ENCODE measurements at regions not wholly inside any gene's neighbourhood (a gene's known extent, or its start where the extent isn't known, plus 50 kb on each side); places are given as distances from the start of the nearest gene placed in this dataset.

- no peaks in the 10 kb centered on the region for H3K36me3 ChIP-seq (ENCODE audit: insufficient read depth, low read length)
- no peaks in the 10 kb centered on the region for H3K9me3 ChIP-seq (ENCODE audit: control insufficient read depth, insufficient read depth, low read length)
- no peaks in the 10 kb centered on the region for H3K4me1 ChIP-seq (ENCODE audit: insufficient read depth, low read length)
- H3K9ac ChIP-seq (ENCODE audit: low read depth, low read length), result no peak overlapping the region
Measured at GRCh38 chr6:167769408-167770190, 57.1 kb upstream of the AFDN start.

DNA sequence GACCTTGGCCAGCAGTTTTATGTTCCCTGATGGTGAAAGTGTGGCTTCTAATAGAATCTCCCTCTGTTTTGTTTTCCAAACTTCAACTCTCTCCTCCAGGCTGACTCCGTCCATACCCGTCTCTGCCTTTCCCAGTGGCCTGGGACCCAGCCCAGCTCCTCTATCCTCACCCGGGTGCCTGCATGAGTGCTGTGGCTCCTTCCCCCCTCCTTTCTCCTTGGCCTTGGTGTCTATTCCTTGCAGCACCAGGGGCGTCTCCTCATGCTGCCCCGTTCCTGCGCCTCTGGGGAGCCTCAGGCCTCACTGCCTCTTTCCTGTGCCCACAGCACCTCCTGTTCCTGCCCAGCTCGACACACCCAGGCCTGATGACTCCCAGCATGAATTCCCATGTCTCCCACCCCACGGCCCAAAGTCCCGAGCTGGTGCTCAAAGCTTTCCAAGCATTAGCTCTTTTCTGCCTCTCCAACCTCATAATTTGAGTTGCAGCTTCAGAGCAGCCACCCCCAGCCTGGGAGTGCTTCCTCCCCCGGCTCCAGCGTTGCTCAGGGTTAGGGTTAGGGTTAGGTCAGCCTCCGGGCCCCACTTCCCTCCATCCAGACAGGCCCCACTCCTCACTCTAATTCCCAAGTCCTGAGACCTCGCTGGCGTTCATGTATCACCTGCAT lies 56.3 kb upstream of the AFDN start:
- H3K36me3 ChIP-seq (ENCODE audit: insufficient read depth, low read length), result no peaks in the 10 kb centered on the region
- H3K4me1 ChIP-seq (ENCODE audit: insufficient read depth, low read length), result no peaks in the 10 kb centered on the region
- no peak overlapping the region for H3K9ac ChIP-seq (ENCODE audit: low read depth, low read length)
- no peaks in the 10 kb centered on the region for H3K9me3 ChIP-seq (ENCODE audit: control insufficient read depth, insufficient read depth, low read length)

DNA sequence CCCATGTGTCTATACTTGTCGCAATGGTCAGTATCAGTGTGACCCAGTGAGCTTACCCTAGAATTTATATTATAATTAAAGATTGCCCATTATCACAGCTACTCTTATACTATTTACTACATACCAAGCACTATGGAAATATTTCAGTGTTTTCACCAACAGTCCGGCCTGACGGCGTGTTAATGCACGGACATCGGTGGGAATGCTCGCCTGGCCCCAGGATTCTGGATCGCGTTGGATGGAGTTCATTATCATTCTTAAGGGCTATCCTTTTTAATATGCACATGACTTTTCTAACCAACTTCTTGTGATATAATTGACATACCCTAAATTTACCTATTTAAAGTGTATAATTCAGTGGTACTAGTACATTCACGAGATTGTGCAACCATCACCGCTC lies 51.8 kb upstream of the AFDN start:
- Histone ChIP-seq H3K9me3 (ENCODE audit: control insufficient read depth, insufficient read depth, low read length) (no peaks in the 10 kb centered on the region), H3K4me1 (ENCODE audit: insufficient read depth, low read length) (no peaks in the 10 kb centered on the region), H3K9ac (ENCODE audit: low read depth, low read length) (no peak overlapping the region), H3K36me3 (ENCODE audit: insufficient read depth, low read length) (no peaks in the 10 kb centered on the region)

DNA sequence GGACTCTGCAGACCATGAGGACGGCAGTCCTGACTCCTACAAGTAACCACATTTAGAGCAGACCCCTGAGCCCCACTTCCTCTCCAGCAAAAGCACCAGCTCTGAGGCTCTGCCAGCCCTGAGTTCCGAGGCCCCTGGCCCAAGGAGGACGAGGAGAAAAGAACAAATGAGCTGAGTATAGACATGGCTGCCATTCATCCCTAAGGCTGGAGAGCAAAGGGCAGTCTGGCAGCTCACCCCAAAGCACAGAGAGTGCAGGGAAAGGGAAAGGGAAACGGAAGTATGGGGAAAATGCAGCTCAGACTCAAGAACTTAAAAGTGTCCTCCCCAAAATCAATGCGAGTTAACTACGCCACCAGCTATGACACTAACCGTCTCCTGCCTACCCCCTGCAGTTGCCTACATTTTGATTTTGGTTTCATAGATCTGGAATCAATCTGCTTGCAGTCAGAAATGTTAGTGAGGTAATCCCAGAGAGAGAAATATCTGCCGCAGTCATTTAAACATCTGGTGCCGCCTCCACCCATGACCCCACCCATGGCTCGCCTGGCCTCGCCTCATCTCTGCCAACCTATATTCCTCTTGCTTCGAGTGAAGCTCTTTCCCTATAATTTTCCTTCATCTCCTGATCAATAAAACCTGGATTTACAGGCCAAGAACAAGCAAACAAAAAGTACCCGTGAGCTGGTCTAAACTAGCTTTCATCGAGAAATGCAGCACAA lies 49.6 kb upstream of the AFDN start:
- H3K9ac ChIP-seq (ENCODE audit: low read depth, low read length), result no peak overlapping the region
- H3K4me1 ChIP-seq (ENCODE audit: insufficient read depth, low read length), result peaks cover 6% of the 10 kb centered on the region; the same call in 1 of the 2 replicates
- H3K36me3 ChIP-seq (ENCODE audit: insufficient read depth, low read length), result no peaks in the 10 kb centered on the region
- H3K9me3 ChIP-seq (ENCODE audit: control insufficient read depth, insufficient read depth, low read length), result no peaks in the 10 kb centered on the region

All from ES-I3 (cell line).